HFFc6 (cell line): ENCODE measurements at regions not wholly inside any gene's neighbourhood (a gene's known extent, or its start where the extent isn't known, plus 50 kb on each side); places are given as distances from the start of the nearest gene placed in this dataset.

Source experiments
- DNase-seq: peaks from one replicate; pipeline ENCODE4 v3.0.0-alpha.2; 2018
- H3K27ac Mint-ChIP-seq: 2 replicates; pipeline ENCODE4 v1.8.0; 2020; ENCODE audit warnings: mild to moderate bottlenecking, mixed read lengths
- H3K27me3 Mint-ChIP-seq: 2 replicates; pipeline ENCODE4 v1.8.0; 2021; ENCODE audit warnings: mild to moderate bottlenecking, moderate library complexity, mixed read lengths; ENCODE audit not compliant: insufficient read depth
- H3K36me3 Mint-ChIP-seq: 2 replicates; pipeline ENCODE4 v1.8.0; 2021; ENCODE audit warnings: low read depth, mixed read lengths
- H3K4me1 Mint-ChIP-seq: 2 replicates; pipeline ENCODE4 v1.8.0; 2020; ENCODE audit warnings: low read depth, mixed read lengths
- H3K4me3 Mint-ChIP-seq: 2 replicates; pipeline ENCODE4 v1.8.0; 2020; ENCODE audit warnings: mild to moderate bottlenecking, moderate library complexity, mixed read lengths
- H3K9me3 Mint-ChIP-seq: 2 replicates; pipeline ENCODE4 v1.8.0; 2020; ENCODE audit warnings: mild to moderate bottlenecking, mixed read lengths
- TF ChIP-seq, protein P1 (sequence below): fragments of 200-600 bp; sonication (generic); IDR thresholded peaks from 2 replicates; pipeline ENCODE4 v1.5.0; 2021; ENCODE audit warnings: antibody characterized with exemption, mild to moderate bottlenecking

DNA sequence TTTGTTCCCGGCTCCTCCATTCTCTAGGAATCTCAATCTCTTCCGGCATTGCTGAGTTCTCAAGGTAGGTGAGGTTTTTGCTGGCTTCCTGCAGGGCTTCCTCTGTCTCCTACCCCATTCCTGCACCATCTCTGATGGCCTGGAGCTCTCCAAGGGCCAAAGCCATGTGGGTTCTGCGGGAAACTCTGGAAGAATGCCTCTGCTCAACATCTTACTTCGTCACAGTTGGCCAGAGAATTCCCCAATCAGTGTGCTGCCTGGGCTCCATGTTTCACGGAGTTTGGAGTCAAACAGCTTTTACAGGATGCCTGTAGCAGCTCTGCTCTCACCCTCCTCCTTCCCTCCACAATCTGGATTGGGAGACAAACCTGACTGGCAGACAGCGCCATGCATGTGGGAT lies 253.9 kb upstream of the HES1 start:
- peaks cover 54% of the 10 kb centered on the region for H3K27me3 Mint-ChIP-seq
- no peak overlapping the region for H3K4me3 Mint-ChIP-seq
- TF ChIP-seq, protein P1, sequence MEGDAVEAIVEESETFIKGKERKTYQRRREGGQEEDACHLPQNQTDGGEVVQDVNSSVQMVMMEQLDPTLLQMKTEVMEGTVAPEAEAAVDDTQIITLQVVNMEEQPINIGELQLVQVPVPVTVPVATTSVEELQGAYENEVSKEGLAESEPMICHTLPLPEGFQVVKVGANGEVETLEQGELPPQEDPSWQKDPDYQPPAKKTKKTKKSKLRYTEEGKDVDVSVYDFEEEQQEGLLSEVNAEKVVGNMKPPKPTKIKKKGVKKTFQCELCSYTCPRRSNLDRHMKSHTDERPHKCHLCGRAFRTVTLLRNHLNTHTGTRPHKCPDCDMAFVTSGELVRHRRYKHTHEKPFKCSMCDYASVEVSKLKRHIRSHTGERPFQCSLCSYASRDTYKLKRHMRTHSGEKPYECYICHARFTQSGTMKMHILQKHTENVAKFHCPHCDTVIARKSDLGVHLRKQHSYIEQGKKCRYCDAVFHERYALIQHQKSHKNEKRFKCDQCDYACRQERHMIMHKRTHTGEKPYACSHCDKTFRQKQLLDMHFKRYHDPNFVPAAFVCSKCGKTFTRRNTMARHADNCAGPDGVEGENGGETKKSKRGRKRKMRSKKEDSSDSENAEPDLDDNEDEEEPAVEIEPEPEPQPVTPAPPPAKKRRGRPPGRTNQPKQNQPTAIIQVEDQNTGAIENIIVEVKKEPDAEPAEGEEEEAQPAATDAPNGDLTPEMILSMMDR: no peak
- no peaks in the 10 kb centered on the region for H3K9me3 Mint-ChIP-seq
- H3K36me3 Mint-ChIP-seq: no peaks in the 10 kb centered on the region
- no peak for DNase-seq
- no peaks in the 10 kb centered on the region for H3K4me1 Mint-ChIP-seq
- no peak overlapping the region for H3K27ac Mint-ChIP-seq

GRCh38 chr3:193883551-193883950 lies 252.4 kb upstream of the HES1 start:
- H3K4me3 Mint-ChIP-seq: no peak overlapping the region
- no peaks in the 10 kb centered on the region for H3K36me3 Mint-ChIP-seq
- peaks cover 50% of the 10 kb centered on the region for H3K27me3 Mint-ChIP-seq
- TF ChIP-seq, protein P1: no peak
- no peak for DNase-seq
- no peaks in the 10 kb centered on the region for H3K4me1 Mint-ChIP-seq
- no peak overlapping the region for H3K27ac Mint-ChIP-seq
- no peaks in the 10 kb centered on the region for H3K9me3 Mint-ChIP-seq

DNA sequence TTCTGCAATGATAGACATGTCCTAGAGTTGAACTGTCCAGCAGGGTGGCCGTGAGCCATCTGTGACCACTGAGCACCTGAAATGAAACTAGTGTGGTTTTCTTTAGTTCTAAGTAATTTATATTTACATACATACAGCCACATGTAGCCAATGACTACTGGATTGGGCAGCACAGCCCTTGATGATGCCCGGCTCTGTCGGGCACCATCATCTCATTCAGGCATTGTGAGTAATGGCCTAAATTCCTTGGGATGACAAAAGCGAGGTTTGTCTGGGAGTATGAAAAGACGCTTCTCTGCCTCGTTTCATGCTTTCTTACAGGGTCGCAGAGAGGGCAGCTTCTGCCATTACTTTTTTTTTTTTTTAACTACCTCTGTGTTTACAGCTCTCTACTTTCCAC lies 251.9 kb upstream of the HES1 start:
- Mint-ChIP-seq H3K27me3 (peaks cover 48% of the 10 kb centered on the region), H3K9me3 (no peaks in the 10 kb centered on the region), H3K4me3 (no peak overlapping the region), H3K36me3 (no peaks in the 10 kb centered on the region), H3K27ac (no peak overlapping the region), H3K4me1 (no peaks in the 10 kb centered on the region)
- TF ChIP-seq, protein P1: no peak
- no peak for DNase-seq

- Mint-ChIP-seq H3K27ac (no peak overlapping the region), H3K27me3 (peaks cover 41% of the 10 kb centered on the region), H3K4me1 (no peaks in the 10 kb centered on the region), H3K36me3 (no peaks in the 10 kb centered on the region), H3K9me3 (no peaks in the 10 kb centered on the region), H3K4me3 (no peak overlapping the region)
- TF ChIP-seq, protein P1: no peak
- DNase-seq: no peak
Measured at GRCh38 chr3:193884652-193885051, 251.3 kb upstream of the HES1 start.

DNA sequence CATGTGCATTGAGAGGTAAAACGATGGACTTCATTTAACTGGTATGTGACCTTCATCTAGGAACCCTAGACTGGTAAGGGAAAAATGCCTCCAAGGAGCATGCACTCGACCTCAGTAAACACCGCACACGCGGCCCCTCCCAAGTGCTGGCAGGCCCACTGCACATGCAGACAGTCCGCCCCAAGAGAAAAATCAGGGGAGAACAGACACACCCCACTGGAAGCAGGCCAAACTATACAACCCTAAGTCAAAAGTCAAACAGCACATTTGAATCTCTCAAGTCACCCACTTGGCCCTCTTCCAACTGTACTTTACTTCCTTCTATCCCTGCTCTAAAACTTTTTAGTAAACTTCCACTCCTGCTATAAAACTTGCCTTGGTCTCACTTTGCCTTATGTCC lies 250.1 kb upstream of the HES1 start:
- Mint-ChIP-seq H3K9me3 (no peaks in the 10 kb centered on the region), H3K4me3 (no peak overlapping the region), H3K27me3 (peaks cover 33% of the 10 kb centered on the region), H3K36me3 (no peaks in the 10 kb centered on the region), H3K27ac (no peak overlapping the region), H3K4me1 (no peaks in the 10 kb centered on the region)
- DNase-seq: no peak
- TF ChIP-seq, protein P1: no peak
